DMS79 (cell line): ENCODE measurements at regions not wholly inside any gene's neighbourhood (a gene's known extent, or its start where the extent isn't known, plus 50 kb on each side); places are given as distances from the start of the nearest gene placed in this dataset.
A peak's percentile ranks its signal among the peaks of the same experiment; 100 is the strongest.
"Not testable (repeated sequence)": the region's sequence is repeated elsewhere in the genome, so short reads cannot be mapped to it uniquely, and the experiment has no call there.

Source experiments
- DNase-seq: peaks from one replicate; lab custom pipeline; 2025; lab: John Stamatoyannopoulos, UW

DNA sequence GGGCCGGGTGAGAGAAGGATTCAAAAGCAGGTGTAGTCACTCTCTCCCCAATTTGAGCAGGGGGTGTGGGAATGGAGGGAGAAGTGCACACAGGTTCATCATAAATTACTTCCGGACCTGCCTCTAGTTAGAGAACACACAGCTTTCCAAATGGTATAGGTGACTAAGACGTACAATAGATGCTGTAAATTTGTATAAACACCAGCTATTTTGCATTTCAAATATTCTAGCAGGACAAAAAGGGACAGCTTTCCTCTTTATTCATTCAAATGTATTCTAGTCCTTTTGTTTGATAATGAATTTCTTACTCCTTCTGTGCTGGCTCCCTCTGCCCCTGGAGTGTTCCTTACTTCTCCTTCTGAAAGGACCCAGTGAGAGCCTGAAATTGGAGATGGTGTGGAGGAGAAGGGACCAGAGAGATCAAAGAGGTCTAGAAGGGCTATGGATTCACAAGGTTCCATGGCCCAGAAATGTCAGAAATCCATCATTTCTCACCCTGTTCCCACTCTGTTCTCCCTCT, 53.2 kb upstream of the SH3BP4 start:
- DNase-seq: peak; percentile 83

- DNase-seq: not testable (repeated sequence)
Observed at GRCh38 chr2:234888442-234888841, 63.4 kb upstream of the SH3BP4 start.

DNA sequence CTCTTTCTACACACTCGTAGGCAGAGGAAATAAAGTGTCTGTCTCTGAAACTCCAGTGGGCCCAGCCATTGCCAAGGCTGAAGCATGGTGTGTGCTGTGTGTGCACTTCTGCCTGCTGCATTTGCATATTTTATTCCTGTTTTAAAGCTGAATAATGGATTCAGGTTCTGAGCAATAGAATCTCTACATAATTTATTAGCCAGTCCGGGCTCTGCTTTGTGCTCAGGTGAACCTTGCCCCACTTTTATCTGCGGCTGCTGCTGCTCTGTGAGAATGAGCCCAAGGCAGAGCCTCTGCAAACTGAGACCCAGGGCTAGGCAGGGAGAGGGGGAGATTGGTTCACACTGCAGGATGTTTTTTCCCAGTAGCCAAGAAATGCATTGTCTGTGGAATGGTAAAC, 64.6 kb upstream of the SH3BP4 start:
- DNase-seq: no peak

DNA sequence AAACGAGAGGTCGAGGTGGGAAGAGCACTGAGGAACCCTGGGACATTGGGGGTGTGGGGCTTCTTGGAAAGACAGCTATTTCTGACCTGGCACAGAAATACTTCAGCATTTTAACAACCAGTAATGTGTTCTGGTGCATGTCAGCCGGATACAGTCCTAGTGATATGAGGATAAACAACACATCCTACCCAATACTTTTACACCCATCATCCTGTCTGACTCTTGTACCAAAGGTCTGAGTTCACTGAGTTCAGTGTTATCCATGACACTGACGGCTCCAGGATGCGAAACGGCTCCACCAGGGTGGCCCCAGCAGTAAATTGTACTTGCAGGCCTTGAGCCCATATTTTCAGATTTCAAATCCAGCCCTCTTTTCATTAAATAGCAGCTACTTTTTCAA, 65.9 kb upstream of the SH3BP4 start:
- DNase-seq: no peak

- no peak for DNase-seq
Observed at GRCh38 chr2:234885118-234885517, 66.7 kb upstream of the SH3BP4 start.

GRCh38 chr2:234884591-234884990, 67.2 kb upstream of the SH3BP4 start:
- no peak for DNase-seq

DNA sequence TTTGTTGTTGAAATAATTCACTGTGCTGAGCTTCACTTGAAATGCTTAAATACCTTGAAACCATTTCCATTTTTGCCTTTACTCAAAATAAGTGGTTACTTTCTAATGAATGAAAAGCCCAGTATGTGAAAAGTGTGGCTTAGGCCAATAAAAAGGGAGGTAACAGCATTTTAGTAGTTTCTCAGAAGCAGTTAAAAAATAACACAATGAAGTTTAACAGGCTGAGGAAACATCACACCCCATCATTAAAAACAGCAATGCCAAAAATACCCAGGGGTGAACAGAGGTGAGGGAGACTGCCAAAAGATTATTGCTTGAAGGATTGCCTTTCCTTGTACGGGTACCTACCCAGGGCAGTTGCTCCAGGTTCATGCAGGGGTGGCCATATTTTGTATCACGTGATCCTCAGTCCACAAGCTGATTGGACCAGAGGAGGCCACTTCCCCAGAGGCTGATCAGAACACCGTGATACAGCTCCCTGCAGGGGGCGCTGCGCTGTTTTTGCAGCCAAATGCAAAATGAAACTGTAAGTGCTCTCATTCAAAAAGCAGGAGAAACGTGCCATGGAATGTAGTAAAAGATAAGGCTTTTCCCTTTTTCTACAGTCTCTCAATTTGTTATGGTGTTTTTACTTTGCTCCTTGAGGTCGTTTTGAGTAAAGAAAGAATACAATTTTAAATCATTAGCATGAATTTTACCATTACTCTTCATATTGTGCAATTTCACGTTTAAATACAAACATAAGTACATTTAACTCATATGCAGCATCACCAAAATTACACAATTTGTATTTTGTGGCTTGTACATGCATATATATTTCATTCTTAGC, 70.2 kb upstream of the SH3BP4 start:
- no peak for DNase-seq

DNA sequence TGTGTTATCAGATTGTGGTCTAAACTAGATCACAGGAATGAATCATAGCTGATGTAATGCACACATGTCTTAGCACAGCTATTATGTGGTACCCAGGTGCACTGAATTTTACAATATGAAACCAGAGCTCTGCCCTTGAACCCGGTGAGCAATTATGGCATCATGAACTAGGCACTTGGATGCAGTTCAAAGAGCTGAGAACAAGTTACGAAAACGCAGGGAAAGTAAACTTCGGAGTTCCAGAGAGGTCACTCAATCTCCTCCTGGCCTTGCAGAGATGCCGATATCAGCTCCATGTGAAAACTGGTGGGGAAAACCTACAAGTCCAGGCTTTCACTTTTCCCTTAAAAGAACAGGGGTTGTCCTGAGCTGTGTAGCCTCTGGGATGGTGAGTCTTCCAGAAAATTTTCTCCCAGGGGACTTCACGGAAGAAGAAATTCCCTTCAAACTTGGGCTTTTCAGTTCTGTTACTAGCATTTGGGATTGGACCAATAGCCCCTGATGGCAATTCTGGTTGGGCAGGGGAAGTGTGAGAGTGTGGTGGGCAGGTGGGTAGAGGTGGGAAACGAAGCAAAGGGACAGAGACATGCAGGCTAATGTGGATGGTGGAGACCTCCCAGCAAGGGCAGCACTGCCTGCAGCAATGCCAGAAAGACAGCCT, 71.1 kb upstream of the SH3BP4 start:
- no peak for DNase-seq

GRCh38 chr2:234879671-234880455, 72.0 kb upstream of the SH3BP4 start:
- no peak for DNase-seq

DNA sequence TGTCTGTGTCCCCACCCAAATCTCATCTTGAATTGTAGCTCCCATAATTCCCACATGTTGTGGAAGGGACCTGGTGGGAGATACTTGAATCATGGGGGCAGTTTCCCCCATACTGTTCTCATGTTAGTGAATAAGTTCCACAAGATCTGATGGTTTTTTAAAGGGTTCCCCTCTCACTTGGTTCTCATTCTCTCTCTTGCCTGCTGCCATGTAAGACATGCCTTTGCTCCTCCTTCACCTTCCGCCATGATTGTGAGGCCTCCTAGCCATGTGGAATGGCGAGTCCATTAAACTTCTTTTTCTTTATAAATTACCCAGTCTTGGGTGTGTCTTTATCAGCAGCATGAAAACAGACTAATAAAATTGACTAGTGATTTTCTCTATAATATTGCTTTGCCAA, 75.2 kb upstream of the SH3BP4 start:
- not testable (repeated sequence) for DNase-seq

DNA sequence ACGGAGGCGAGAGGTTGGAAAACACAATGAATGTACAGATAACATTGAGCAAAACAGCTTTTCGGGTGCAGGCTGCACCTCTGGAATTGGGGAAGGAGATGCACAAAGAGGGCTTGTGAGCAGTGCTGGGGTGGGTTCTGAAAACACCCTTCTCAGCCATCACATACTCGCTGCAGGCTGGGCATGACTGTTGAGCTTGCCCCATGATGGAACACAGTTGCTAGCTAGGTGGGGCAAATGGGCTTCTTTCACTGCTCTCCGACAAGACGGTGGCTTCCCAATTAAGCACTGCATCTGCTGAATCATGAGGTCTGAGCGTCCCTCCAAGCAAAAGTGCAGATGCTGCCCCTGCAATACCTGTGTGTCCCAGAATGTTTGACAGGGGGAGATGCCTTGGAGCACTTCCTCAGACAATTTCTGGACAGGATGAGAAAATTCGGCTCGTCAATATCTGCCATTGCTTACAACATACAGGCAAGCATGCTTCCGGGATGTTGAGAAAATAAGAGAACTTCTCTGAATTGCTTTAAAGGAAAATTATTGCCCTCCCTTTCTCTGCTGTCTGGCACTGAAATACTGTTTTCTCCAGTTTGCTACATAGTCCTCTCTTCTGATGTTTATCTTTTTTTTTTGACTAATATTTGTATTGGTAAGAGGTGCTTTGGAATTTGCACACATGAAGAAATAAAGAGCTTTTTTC, 77.3 kb upstream of the SH3BP4 start:
- DNase-seq: no peak

GRCh38 chr2:234873828-234874173, 78.0 kb upstream of the SH3BP4 start:
- DNase-seq: no peak

DNA sequence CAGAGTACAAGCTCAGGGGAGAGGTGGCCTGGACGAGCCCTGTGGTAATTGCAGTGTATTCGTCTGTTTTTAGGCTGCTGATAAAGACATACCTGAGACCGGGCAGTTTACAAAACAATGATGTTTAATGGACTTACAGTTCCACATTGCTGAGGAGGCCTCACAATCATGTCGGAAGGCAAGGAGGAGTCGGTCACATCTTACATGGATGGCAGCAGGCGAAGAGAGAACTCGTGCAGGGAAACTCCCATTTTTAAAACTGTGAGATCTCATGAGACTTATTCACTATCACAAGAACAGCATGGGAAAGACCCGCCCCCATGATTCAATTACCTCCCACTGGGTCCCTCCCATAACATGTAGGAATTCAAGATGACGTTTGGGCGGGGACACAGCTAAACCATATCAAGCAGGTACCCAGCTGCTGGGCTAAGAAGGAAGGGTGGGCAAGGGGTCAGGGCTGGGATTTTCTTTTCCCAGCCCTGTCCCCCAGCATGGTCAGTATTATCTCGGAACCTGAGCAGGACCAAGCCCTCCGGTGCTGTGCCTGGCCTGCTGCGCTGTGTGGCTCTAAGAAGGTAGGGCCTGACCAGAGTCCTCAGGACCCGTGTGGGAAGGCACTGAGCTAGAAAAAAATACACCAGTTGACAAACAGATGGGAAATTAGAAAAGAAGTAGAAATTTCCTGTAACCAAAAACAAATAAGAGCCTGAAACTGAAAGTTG, 78.6 kb upstream of the SH3BP4 start:
- DNase-seq: no peak

GRCh38 chr2:234869969-234870368, 81.8 kb upstream of the SH3BP4 start:
- no peak for DNase-seq

GRCh38 chr2:234869164-234869563, 82.7 kb upstream of the SH3BP4 start:
- DNase-seq: no peak

GRCh38 chr2:234867882-234868285, 83.9 kb upstream of the SH3BP4 start:
- DNase-seq: no peak

DNA sequence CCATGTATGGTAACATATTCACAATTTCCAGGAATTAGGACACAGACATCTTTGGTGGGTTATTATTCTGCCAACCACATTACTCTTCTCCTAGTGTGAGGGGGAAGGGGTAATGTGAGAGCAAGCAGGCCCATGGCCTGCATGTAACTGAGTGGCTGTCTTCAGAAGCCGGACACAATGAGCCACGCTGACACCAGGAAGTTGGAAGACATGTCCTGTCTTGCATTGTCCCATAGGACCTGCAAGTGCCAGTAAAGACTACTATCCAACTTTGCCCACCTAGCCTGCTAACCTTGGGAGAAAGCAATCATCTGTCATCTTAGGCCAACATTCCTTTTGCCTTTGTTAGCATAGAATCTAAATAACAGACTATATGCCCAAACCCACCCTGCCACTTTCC, 86.2 kb upstream of the SH3BP4 start:
- DNase-seq: no peak

DNA sequence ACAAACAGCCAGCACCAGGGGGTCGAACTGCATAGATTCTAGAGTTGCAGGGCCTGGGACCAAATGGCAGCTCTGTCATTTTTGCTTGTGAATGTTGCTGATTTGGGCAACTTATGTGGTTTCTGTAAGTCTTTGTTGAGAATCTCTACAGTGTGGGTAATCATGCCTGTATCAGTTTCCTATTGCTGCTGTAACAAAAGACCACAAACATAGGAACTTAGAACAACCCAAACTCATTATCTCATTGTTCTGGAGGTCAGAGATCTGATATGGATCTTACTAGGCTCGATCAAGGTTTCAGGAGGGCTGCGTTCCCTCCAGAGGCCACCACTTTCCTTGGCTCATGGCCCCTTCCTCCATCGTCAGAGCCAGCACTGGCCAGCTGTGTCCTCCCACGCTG, 86.8 kb upstream of the SH3BP4 start:
- no peak for DNase-seq

- DNase-seq: no peak
Observed at GRCh38 chr2:234864506-234864905, 87.3 kb upstream of the SH3BP4 start.

DNA sequence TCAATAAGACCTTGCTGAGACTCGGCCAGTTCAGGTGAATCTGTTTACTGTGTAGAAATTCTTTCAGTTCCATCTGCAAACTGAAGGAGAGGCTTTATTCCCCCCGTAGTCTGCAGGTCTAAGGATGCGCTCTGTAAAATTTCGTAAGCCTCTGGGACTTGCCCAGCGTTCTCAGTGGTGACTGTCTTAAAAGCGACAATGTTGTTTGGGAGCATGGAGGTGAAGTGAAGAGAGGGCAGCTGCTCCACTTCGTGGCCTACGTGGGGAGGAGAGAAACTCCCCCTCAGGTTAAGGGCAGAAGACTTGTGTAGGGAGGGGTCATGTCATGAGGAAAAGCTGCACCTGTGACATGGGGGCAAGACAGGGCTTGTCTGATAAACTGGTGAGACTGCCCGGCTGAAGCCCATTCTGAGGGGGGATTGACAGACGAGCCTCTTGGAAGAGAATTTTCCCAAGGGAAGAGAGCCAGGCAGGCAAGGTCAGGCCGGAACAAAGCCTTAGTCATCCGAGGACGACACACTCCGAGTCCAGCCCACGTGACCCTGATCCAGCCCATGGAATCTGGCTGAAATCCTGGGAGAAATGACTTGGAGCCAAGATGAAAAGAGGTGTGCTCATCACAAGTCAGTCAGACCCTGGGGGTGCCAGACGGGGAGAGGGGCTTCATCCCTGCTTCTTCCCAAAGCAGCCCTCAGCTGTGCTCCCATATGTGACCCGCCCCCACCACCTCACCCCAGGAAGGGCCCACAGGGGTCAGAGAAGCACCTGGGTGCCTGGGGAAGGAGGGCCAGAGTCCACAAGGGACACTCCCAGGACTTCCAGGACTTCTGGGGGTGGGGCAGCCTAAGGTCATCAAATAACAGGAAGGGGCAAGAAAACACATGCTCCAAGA, 88.5 kb upstream of the SH3BP4 start:
- peak; percentile 20 for DNase-seq
